H1 (cell line): ENCODE measurements at regions not wholly inside any gene's neighbourhood (a gene's known extent, or its start where the extent isn't known, plus 50 kb on each side); places are given as distances from the start of the nearest gene placed in this dataset.
"Not testable (repeated sequence)": the region's sequence is repeated elsewhere in the genome, so short reads cannot be mapped to it uniquely, and the experiment has no call there.

Source experiments
- CREB1 ChIP-seq: IDR thresholded peaks from 2 replicates; pipeline ENCODE4 v1.6.1; 2012; ENCODE audit warnings: inconsistent platforms
- CTCF ChIP-seq, 3 experiments: IDR thresholded peaks; 1 replicate in 2 of 3; 2 replicates in 1 of 3; pipeline versions ENCODE4 v1.5.1 to v1.6.1; 2011; ENCODE audit warnings: low read length in 3 of 3, mild to moderate bottlenecking in 3 of 3, inconsistent platforms in 2 of 3, low read depth in 1 of 3, moderate library complexity in 1 of 3; ENCODE audit not compliant: insufficient read depth in 1 of 3; ENCODE audit errors: control extremely low read depth in 1 of 3
- MAFK ChIP-seq: IDR thresholded peaks from 2 replicates; pipeline ENCODE4 v1.6.1; 2012; ENCODE audit warnings: low read depth, mild to moderate bottlenecking, improper control_type of control experiment, low read length
- POLR2AphosphoS5 ChIP-seq: IDR thresholded peaks from 2 replicates; pipeline ENCODE4 v1.6.1; 2011; ENCODE audit warnings: low read depth, low read length
- TAF7 ChIP-seq: optimal IDR thresholded peaks from 2 replicates; pipeline ENCODE3; 2011; ENCODE audit warnings: low read depth, mild to moderate bottlenecking, inconsistent platforms, low read length, moderate library complexity, borderline replicate concordance
- USF2 ChIP-seq: IDR thresholded peaks from 2 replicates; pipeline ENCODE4 v1.6.1; 2011; ENCODE audit warnings: low read length, improper control_type of control experiment

- not testable (repeated sequence) for TF ChIP-seq CTCF (IDR thresholded peaks at IDR 0.05; ENCODE audit: control extremely low read depth in 1 of 3, insufficient read depth in 1 of 3, low read depth in 1 of 3, low read length in 3 of 3); TAF7; USF2; CREB1; POLR2AphosphoS5; MAFK
These were observed 88.6 kb upstream of the NBPF26 start for GRCh38 chr1:120634816-120635806.
